ENCODE measurements at regions not wholly inside any gene's neighbourhood (a gene's known extent, or its start where the extent isn't known, plus 50 kb on each side); places are given as distances from the start of the nearest gene placed in this dataset.
A peak's percentile ranks its signal among the peaks of the same experiment; 100 is the strongest.
"Not testable (repeated sequence)": the region's sequence is repeated elsewhere in the genome, so short reads cannot be mapped to it uniquely, and the experiment has no call there.

GRCh38 chr14:52146504-52146903, 77.6 kb upstream of the NID2 start:
- Histone ChIP-seq H3K4me3 (ENCODE audit: low read depth, low read length) (no peak overlapping the region), H3K36me3 (ENCODE audit: control insufficient read depth, insufficient read depth, low read length) (no peaks in the 10 kb centered on the region), H3K27me3 (ENCODE audit: control insufficient read depth, insufficient read depth, low read length) (peaks cover 10% of the 10 kb centered on the region)
- ChIA-PET POLR2A (interaction anchor here (0.6 kb wide), 1 partner anchor 146 kb away, joined by 5 read pairs; no protein-coding TSS in a partner anchor), CTCF (interaction anchor here (0.6 to 1.3 kb wide), 3 partner anchors 12 to 152 kb away, joined by 3 to 4 read pairs (median 4); no protein-coding TSS in a partner anchor)
- TF ChIP-seq CTCF (IDR thresholded peaks at IDR 0.05; ENCODE audit: insufficient read depth, low read depth, low read length), result peak; percentile 28; the same call in 1 of the 2 replicates
- no peak for DNase-seq (ENCODE audit: low read depth)

- POLR2A ChIA-PET, result interaction anchor here (0.6 kb wide), 1 partner anchor 222 kb away, joined by 3 read pairs; no protein-coding TSS in a partner anchor
Measured at GRCh38 chr14:52144099-52144498, 75.2 kb upstream of the NID2 start.

GRCh38 chr14:52142504-52142903, 73.6 kb upstream of the NID2 start:
- CTCF ChIA-PET, result interaction anchor here (1.4 to 3.9 kb wide), 2 partner anchors 11 to 134 kb away, joined by 3 to 13 read pairs; no protein-coding TSS in a partner anchor
- no peak for TF ChIP-seq CTCF (IDR thresholded peaks at IDR 0.05; ENCODE audit: insufficient read depth, low read depth, low read length)
- POLR2A ChIA-PET, result no interaction called here
- H3K27me3 ChIP-seq (ENCODE audit: control insufficient read depth, insufficient read depth, low read length), result peaks cover 6% of the 10 kb centered on the region
- H3K36me3 ChIP-seq (ENCODE audit: control insufficient read depth, insufficient read depth, low read length), result no peaks in the 10 kb centered on the region
- H3K4me3 ChIP-seq (ENCODE audit: low read depth, low read length), result no peak overlapping the region
- no peak for DNase-seq (ENCODE audit: low read depth)

More at GRCh38 chr14:52144099-52144498, 75.2 kb upstream of the NID2 start:
- DNase-seq (ENCODE audit: low read depth); H3K4me3 ChIP-seq (ENCODE audit: low read depth, low read length); H3K36me3 ChIP-seq (ENCODE audit: control insufficient read depth, insufficient read depth, low read length); H3K27me3 ChIP-seq (ENCODE audit: control insufficient read depth, insufficient read depth, low read length): not testable (repeated sequence)
- CTCF ChIA-PET, result interaction anchor here (0.9 kb wide), 1 partner anchor 89 kb away, joined by 3 read pairs; no protein-coding TSS in a partner anchor

- Histone ChIP-seq H3K36me3 (ENCODE audit: control insufficient read depth, insufficient read depth, low read length) (no peaks in the 10 kb centered on the region), H3K4me3 (ENCODE audit: low read depth, low read length) (no peak overlapping the region), H3K27me3 (ENCODE audit: control insufficient read depth, insufficient read depth, low read length) (peaks cover 3% of the 10 kb centered on the region; the same call in 1 of the 2 replicates)
- DNase-seq (ENCODE audit: low read depth), result no peak
- CTCF ChIA-PET, result interaction anchor here (0.6 to 5.7 kb wide), 21 partner anchors 10 to 1224 kb away, joined by 3 to 57 read pairs (median 3); partner anchors contain the start of gene NID2
- POLR2A ChIA-PET, result no interaction called here
- peak; percentile 75 for TF ChIP-seq CTCF (IDR thresholded peaks at IDR 0.05; ENCODE audit: insufficient read depth, low read depth, low read length)
Measured at GRCh38 chr14:52131640-52132320, 62.9 kb upstream of the NID2 start.

- TF ChIP-seq CTCF (IDR thresholded peaks at IDR 0.05; ENCODE audit: insufficient read depth, low read depth, low read length), result no peak
- no peak for DNase-seq (ENCODE audit: low read depth)
- Histone ChIP-seq H3K36me3 (ENCODE audit: control insufficient read depth, insufficient read depth, low read length) (no peaks in the 10 kb centered on the region), H3K4me3 (ENCODE audit: low read depth, low read length) (no peak overlapping the region), H3K27me3 (ENCODE audit: control insufficient read depth, insufficient read depth, low read length) (peaks cover 3% of the 10 kb centered on the region; the same call in 1 of the 2 replicates)
- ChIA-PET POLR2A (no interaction called here), CTCF (interaction anchor here (0.6 to 2.3 kb wide), 4 partner anchors 21 to 134 kb away, joined by 3 to 10 read pairs (median 4); partner anchors contain the start of gene NID2)
Measured at GRCh38 chr14:52129721-52130120, 60.9 kb upstream of the NID2 start.

Measured in BJ (cell line).